Lung (tissue), 11 donors: ENCODE measurements at regions not wholly inside any gene's neighbourhood (a gene's known extent, or its start where the extent isn't known, plus 50 kb on each side); places are given as distances from the start of the nearest gene placed in this dataset.

Experiments
- ATAC-seq: fragments of 200-7000 bp; cut with Tn5 transposase; one replicate; pipeline ENCODE4 v1.9.1; 2020; ENCODE audit warnings: moderate number of reproducible peaks; ENCODE audit not compliant: insufficient read depth, low FRiP score
- DNase-seq, 3 donors: peaks; one replicate each; pipeline ENCODE4 v3.0.0-alpha.2; 2013 to 2017
- H3K27ac ChIP-seq, 2 donors: one replicate each; pipeline ENCODE4 v1.5.1; 2013; ENCODE audit warnings: mild to moderate bottlenecking in 2 of 2, moderate library complexity in 2 of 2, control low read depth in 1 of 2, inconsistent platforms in 1 of 2, low read depth in 1 of 2, low read length in 1 of 2
- H3K27me3 ChIP-seq, 3 donors: one replicate each; pipeline ENCODE4 v1.5.1; 2013; ENCODE audit warnings: low read length in 2 of 3; ENCODE audit not compliant: control insufficient read depth in 3 of 3, insufficient read depth in 3 of 3
- H3K36me3 ChIP-seq, 4 donors: one replicate each; pipeline ENCODE4 v1.5.1; 2013; ENCODE audit warnings: low read length in 4 of 4, mild to moderate bottlenecking in 1 of 4, moderate library complexity in 1 of 4; ENCODE audit not compliant: control insufficient read depth in 4 of 4, insufficient read depth in 4 of 4
- H3K4me1 ChIP-seq, 5 donors: one replicate each; pipeline ENCODE4 v1.5.1; 2013; ENCODE audit warnings: low read length in 5 of 5, mild to moderate bottlenecking in 2 of 5, moderate library complexity in 1 of 5; ENCODE audit not compliant: control insufficient read depth in 5 of 5, insufficient read depth in 5 of 5
- H3K4me3 ChIP-seq: one replicate; pipeline ENCODE4 v1.5.1; 2013; ENCODE audit warnings: mild to moderate bottlenecking, control low read depth, moderate library complexity
- H3K9ac ChIP-seq, 2 donors: one replicate each; pipeline ENCODE4 v1.5.1; 2013; ENCODE audit warnings: low read length in 2 of 2, control low read depth in 1 of 2; ENCODE audit not compliant: insufficient read depth in 1 of 2
- H3K9me3 ChIP-seq, 4 donors: one replicate each; pipeline ENCODE4 v1.5.1; 2013; ENCODE audit warnings: low read length in 3 of 4, mild to moderate bottlenecking in 1 of 4, moderate library complexity in 1 of 4; ENCODE audit not compliant: control insufficient read depth in 4 of 4, insufficient read depth in 3 of 4
- WGBS, 2 donors: extraction: QIAGEN DNeasy Blood & Tissue Kit; methylation state at CpG; one replicate each; pipeline ENCODE4 v1.1.7; 2013; 5-methylcytosine and 5-hydroxymethylcytosine counted together
- TF ChIP-seq, protein P1 (sequence below): IDR thresholded peaks from 2 replicates; pipeline ENCODE4 v1.5.1; 2012; ENCODE audit warnings: mild to moderate bottlenecking; ENCODE audit errors: control extremely low read depth, extremely low read depth
- donor health status: control.
- donor health status: control.
- donor health status: Bipolar disorder and iron deficiency.
- donor health status: healthy.
- donor health status: DM: yes; HTN: yes; CAD: no.

DNA sequence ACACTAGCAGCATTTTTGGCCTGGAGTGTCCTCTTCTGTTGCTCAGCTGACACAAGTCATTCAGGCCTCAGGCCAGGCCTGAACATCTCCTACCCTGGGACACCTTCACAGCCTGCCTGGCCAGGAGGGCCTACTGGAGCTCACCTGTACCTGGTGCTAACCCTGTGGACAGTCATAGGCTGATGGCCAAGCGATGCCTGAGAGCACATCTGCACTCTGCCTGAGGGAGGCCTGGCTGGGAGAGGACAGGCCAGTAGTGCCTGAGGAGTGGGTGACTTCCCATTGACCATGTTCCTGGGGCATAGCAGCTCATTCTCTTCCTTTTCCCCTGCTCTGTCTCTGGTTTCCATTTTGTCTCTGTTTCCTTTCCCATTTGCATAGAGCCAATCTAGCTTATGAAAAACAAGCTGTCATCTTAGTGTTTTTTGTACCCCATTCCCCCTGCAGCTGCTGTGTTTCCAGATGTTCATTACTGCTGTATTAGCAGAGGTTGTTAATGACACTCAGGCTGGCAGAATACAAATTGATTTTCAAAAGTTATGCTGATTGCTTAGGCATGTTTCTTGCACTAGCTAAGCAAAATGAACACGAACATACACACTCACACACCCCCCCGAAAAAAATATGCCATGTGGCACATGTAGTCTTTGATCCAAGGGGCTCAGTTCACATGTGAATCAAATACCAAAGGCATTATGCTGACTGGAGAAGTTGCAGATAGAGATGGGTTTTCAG is 149.7 kb upstream of the HS6ST1 start:
- Histone ChIP-seq H3K27me3 (no peaks in the 10 kb centered on the region), H3K9me3 (peaks cover 0 to 39% (median 10%) of the 10 kb centered on the region in 4 donors), H3K27ac (no peak overlapping the region), H3K4me1 (peaks cover 0 to 13% (median 1%) of the 10 kb centered on the region in 5 donors), H3K36me3 (no peaks in the 10 kb centered on the region), H3K9ac (no peak overlapping the region), H3K4me3 (no peak overlapping the region)
- no peak for DNase-seq
- TF ChIP-seq, protein P1, sequence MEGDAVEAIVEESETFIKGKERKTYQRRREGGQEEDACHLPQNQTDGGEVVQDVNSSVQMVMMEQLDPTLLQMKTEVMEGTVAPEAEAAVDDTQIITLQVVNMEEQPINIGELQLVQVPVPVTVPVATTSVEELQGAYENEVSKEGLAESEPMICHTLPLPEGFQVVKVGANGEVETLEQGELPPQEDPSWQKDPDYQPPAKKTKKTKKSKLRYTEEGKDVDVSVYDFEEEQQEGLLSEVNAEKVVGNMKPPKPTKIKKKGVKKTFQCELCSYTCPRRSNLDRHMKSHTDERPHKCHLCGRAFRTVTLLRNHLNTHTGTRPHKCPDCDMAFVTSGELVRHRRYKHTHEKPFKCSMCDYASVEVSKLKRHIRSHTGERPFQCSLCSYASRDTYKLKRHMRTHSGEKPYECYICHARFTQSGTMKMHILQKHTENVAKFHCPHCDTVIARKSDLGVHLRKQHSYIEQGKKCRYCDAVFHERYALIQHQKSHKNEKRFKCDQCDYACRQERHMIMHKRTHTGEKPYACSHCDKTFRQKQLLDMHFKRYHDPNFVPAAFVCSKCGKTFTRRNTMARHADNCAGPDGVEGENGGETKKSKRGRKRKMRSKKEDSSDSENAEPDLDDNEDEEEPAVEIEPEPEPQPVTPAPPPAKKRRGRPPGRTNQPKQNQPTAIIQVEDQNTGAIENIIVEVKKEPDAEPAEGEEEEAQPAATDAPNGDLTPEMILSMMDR, result no peak
- WGBS, 2 donors, result 86 to 88% methylated on average over 3 of the region's 3 CpGs
- no peak for ATAC-seq

DNA sequence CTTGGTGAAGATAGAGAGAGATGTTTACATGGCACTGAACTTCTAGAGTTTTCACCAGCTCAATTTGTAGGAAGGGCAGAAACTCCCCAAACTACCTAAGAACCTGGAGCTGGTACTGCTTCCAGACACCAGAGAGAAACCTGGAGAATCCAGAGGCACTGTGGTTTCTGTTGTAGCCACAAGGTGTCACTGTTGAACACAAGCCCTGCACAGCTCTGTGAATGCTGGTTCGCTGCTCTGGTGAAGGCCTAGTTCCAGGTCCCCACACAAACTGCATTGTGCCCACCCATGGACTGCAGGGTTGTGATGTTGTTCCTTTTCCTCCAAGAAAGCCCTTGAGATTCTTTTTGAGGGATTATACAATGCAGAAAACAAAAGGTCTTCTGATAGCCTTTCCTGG is 150.5 kb upstream of the HS6ST1 start:
- ATAC-seq (no peak), DNase-seq (no peak)
- Histone ChIP-seq H3K9ac (no peak overlapping the region), H3K27ac (no peak overlapping the region), H3K9me3 (peaks cover 0 to 39% (median 10%) of the 10 kb centered on the region in 4 donors), H3K4me1 (peaks cover 0 to 21% (median 7%) of the 10 kb centered on the region in 5 donors), H3K36me3 (no peaks in the 10 kb centered on the region), H3K27me3 (no peaks in the 10 kb centered on the region), H3K4me3 (no peak overlapping the region)
- TF ChIP-seq, protein P1, result no peak
- 89 to 95% methylated on average over 1 of the region's 1 CpG for WGBS, 2 donors

DNA sequence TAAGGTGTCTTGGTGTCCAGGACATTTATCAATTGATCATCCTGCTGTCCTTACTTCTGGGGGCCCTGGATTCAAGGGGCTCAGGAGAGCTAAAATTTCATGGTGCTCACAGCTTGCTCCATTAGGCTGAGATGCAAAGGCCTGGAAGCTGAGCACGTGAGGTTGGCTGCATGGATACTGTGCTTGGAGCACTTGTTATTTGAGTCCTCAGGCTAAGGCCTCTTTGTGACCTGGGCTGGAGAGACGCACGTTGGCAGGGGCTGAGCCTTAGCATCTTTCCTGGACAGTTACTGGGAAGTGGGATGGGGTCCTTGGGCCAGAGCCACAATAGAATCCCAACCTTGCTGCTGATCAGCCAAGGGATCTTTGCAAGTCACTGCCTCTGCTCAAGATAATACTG is 151.2 kb upstream of the HS6ST1 start:
- H3K27ac ChIP-seq, result no peak overlapping the region
- H3K9ac ChIP-seq, result no peak overlapping the region
- DNase-seq (no peak), ATAC-seq (no peak)
- 90 to 92% methylated on average over 3 of the region's 3 CpGs for WGBS, 2 donors
- TF ChIP-seq, protein P1, result no peak
- H3K4me3 ChIP-seq, result no peak overlapping the region
- H3K9me3 ChIP-seq, result peaks cover 0 to 39% (median 10%) of the 10 kb centered on the region in 4 donors
- no peaks in the 10 kb centered on the region for H3K36me3 ChIP-seq
- no peaks in the 10 kb centered on the region for H3K27me3 ChIP-seq
- H3K4me1 ChIP-seq, result peaks cover 0 to 28% (median 11%) of the 10 kb centered on the region in 5 donors
